ENCODE measurements at regions not wholly inside any gene's neighbourhood (a gene's known extent, or its start where the extent isn't known, plus 50 kb on each side); places are given as distances from the start of the nearest gene placed in this dataset.

DNA sequence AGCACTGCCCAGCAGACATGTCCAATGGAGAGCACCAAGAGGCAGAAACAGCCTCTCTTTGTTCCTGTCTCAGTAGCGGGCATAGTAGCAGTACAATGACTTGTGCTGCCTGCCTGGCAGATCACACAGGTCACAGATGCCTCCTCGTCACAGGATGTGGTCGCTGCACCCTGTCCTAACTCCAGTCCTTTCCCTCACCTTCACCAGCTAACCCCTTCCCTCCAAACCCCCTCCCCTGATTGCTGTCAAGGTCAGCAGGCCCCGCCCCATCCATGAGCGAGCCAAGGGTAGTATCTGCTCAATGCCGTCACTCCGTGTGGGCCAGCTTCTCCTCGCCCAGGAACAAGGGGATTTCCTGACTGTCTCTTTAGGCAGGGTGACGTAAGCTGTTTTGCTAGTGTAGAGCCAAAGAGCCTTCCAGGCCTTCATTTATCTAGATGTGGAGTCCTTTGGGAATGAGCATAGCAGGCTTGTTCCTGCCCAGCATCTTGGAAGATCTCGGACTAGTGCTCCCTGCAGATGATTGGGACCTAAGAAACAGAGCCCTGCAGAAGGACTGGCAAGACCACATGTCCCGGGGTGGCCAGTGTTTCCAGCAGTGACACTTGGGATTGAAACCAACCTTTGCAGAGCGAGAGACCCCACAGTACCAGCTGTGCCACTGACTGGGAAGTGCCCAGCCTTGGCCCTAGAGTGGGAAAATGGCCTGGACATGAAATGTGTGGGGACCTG is 75.9 kb upstream of the TNRC6C start:
- TF ChIP-seq CTCF (IDR thresholded peaks at IDR 0.05) (no peak), ZFX (IDR thresholded peaks at IDR 0.05; ENCODE audit: borderline replicate concordance) (no peak)

Data from 22Rv1 (cell line).